BJ (cell line): ENCODE measurements at regions not wholly inside any gene's neighbourhood (a gene's known extent, or its start where the extent isn't known, plus 50 kb on each side); places are given as distances from the start of the nearest gene placed in this dataset.
"Not testable (repeated sequence)": the region's sequence is repeated elsewhere in the genome, so short reads cannot be mapped to it uniquely, and the experiment has no call there.

Experiments used
- CTCF ChIA-PET: fragments of 350-600 bp; formaldehyde crosslinking; extraction: SDS; loops from one replicate; lab custom pipeline; 2021; ENCODE audit warnings: antibody characterized with exemption, inconsistent platforms; lab: Yijun Ruan, JAX
- POLR2A ChIA-PET: fragments of 300-600 bp; sonication (Branson Sonifier 250); formaldehyde crosslinking; extraction: SDS; loops from one replicate; lab custom pipeline; 2021; ENCODE audit warnings: antibody characterized with exemption; lab: Charles Lee
- DNase-seq: peaks from one replicate; pipeline ENCODE4 v3.0.0-alpha.2; 2011; ENCODE audit warnings: low read depth
- H3K27me3 ChIP-seq: 2 replicates; pipeline ENCODE4 v1.6.0; 2011; ENCODE audit warnings: low read length; ENCODE audit not compliant: control insufficient read depth, insufficient read depth
- H3K36me3 ChIP-seq: 2 replicates; pipeline ENCODE4 v1.5.1; 2011; ENCODE audit warnings: low read length; ENCODE audit not compliant: control insufficient read depth, insufficient read depth
- H3K4me3 ChIP-seq: 2 replicates; pipeline ENCODE4 v1.5.1; 2011; ENCODE audit warnings: low read depth, mild to moderate bottlenecking, control low read depth, low read length
- TF ChIP-seq, protein P1 (sequence below): IDR thresholded peaks from 2 replicates; pipeline ENCODE4 v1.5.1; 2011; ENCODE audit warnings: low read depth, mild to moderate bottlenecking, control low read depth, inconsistent platforms, low read length, moderate library complexity; ENCODE audit not compliant: insufficient read depth

DNA sequence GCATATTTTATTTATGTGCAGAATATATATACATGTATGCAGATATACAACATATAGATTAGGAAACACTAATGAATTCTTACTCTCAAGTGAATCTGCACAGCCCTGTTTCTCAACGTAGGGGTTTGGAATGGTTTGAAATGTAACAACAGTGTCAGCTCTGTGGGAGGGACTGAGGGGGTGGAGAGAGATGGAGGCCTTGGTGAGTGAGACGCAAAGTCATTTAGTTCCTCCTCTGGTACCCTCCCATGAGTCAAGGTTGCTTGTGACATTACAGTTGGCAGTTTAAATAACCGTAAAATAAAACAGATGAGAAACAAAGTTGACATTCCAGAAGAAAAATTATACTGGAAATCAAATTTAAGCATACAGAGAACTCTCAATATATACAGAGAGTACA, 313.0 kb upstream of the PRKD1 start:
- DNase-seq = no peak
- TF ChIP-seq, protein P1, sequence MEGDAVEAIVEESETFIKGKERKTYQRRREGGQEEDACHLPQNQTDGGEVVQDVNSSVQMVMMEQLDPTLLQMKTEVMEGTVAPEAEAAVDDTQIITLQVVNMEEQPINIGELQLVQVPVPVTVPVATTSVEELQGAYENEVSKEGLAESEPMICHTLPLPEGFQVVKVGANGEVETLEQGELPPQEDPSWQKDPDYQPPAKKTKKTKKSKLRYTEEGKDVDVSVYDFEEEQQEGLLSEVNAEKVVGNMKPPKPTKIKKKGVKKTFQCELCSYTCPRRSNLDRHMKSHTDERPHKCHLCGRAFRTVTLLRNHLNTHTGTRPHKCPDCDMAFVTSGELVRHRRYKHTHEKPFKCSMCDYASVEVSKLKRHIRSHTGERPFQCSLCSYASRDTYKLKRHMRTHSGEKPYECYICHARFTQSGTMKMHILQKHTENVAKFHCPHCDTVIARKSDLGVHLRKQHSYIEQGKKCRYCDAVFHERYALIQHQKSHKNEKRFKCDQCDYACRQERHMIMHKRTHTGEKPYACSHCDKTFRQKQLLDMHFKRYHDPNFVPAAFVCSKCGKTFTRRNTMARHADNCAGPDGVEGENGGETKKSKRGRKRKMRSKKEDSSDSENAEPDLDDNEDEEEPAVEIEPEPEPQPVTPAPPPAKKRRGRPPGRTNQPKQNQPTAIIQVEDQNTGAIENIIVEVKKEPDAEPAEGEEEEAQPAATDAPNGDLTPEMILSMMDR = no peak
- ChIA-PET CTCF (interaction anchor here (0.6 to 0.7 kb wide), 2 partner anchors 30 to 606 kb away, joined by 3 read pairs; no protein-coding TSS in a partner anchor), POLR2A (no interaction called here)
- Histone ChIP-seq H3K27me3 (no peaks in the 10 kb centered on the region), H3K4me3 (no peak overlapping the region), H3K36me3 (no peaks in the 10 kb centered on the region)

DNA sequence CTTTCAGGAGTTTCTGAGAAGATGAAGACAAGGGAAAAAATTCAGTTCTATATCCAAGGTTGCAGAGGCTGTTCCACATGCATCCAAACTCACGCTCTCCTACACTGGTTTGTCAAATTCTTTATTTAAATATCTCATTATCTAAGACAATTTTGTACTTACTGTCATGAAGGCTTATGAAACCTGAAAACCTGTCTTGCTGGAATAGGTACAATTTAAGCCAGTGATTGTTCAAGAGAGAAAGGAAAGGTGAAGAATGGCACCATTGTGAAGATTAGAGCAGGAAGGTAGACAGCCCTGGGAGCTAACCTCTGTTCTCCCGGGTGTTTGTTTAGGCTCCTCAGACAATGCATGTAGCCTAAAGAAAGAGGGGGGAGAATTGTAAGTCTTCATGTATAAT, 315.1 kb upstream of the PRKD1 start:
- no peaks in the 10 kb centered on the region for H3K36me3 ChIP-seq
- CTCF ChIA-PET = interaction anchor here (0.6 to 1.9 kb wide), 4 partner anchors 8 to 667 kb away, joined by 4 to 7 read pairs (median 4); no protein-coding TSS in a partner anchor
- H3K4me3 ChIP-seq = no peak overlapping the region
- POLR2A ChIA-PET = no interaction called here
- DNase-seq = no peak
- no peaks in the 10 kb centered on the region for H3K27me3 ChIP-seq
- TF ChIP-seq, protein P1 = no peak

DNA sequence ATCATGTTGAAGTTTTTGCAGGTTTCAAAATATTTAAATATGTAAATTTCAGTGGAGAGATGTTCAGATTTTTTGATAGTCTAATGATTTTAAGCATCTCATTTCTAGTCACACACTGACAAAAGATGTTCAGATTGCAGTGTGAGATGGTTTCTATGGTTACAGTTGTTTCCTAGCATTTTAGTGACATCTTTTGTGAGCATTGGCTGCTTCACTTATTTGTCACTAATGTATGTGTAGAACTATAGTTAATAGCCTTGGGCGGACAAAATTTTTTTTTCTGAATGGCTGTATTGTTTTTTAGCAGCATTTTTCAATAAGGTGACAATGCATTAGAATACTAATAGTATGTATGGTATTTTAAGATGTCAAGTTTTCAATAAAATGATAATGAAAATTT, 315.6 kb upstream of the PRKD1 start:
- TF ChIP-seq, protein P1 = no peak
- Histone ChIP-seq H3K36me3 (no peaks in the 10 kb centered on the region), H3K27me3 (no peaks in the 10 kb centered on the region), H3K4me3 (no peak overlapping the region)
- CTCF ChIA-PET = interaction anchor here (0.6 to 1.9 kb wide), 4 partner anchors 8 to 667 kb away, joined by 4 to 7 read pairs (median 4); no protein-coding TSS in a partner anchor
- POLR2A ChIA-PET = no interaction called here
- DNase-seq = no peak

DNA sequence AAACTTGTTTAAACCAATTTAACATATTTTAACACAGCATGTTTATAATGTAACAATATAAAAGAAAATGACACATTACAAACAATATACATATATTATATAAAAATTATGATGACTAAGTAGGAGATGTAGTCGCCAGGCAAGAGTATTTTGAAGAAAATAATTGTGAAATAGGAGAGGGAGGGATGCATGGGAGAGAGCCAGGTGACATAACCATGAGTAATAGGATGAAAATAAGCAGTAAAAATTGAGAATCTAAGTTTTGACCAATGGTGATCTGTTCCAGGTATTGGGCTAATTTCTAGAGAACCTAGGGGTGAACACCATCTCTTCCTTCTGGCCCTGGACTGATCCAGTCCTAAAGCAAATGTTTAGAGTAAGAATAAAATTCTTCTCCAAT, 315.2 kb upstream of the G2E3 start:
- no peaks in the 10 kb centered on the region for H3K27me3 ChIP-seq
- POLR2A ChIA-PET = no interaction called here
- DNase-seq = peak; percentile 36
- TF ChIP-seq, protein P1 = no peak
- CTCF ChIA-PET = interaction anchor here (1.6 to 1.9 kb wide), 2 partner anchors 9 to 29 kb away, joined by 4 to 7 read pairs; no protein-coding TSS in a partner anchor
- H3K4me3 ChIP-seq = no peak overlapping the region
- H3K36me3 ChIP-seq = no peaks in the 10 kb centered on the region

DNA sequence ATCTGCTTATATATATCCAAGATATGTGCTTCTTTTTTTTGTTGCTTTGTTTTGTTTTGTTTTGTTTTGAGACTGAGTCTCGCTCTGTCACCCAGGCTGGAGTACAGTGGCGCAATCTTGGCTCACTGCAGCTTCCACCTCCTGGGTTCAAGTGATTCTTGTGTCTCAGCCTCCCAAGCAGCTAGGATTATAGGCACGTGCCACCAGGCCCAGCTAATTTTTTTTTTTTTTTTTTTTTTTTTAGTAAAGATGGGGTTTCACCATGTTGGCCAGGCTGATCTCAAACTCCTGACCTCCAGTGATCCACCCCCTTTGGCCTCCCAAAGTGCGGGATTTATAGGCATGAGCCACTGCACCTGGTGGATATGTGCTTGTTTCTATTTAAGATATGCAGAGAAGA, 314.6 kb upstream of the G2E3 start:
- H3K36me3 ChIP-seq, H3K4me3 ChIP-seq, DNase-seq, POLR2A ChIA-PET, H3K27me3 ChIP-seq: not testable (repeated sequence)
- CTCF ChIA-PET = interaction anchor here (0.7 kb wide), 1 partner anchor 891 kb away, joined by 3 read pairs; no protein-coding TSS in a partner anchor

DNA sequence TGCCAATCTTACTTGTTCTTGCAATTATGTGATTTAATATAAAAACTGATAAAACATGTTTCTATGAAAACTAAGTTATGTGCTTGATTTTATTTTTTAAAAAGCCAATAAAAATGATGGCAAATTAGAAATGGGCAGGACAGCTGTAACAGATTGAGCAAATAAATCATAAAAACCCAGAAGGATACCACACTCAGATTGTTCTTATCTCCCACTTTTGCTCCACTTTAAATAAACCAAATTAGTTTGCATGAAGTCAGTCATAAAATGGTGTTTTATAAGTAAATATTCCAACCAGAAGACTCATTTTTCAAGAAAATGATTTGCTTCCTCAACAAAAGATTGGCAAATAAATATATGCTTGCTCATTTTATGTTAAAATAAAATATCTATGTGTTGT, 307.9 kb upstream of the G2E3 start:
- no peak for DNase-seq
- CTCF ChIA-PET = interaction anchor here (1.3 to 3.5 kb wide), 3 partner anchors 15 to 32 kb away, joined by 5 to 16 read pairs (median 7); no protein-coding TSS in a partner anchor

More for the DNA sequence above, 307.9 kb upstream of the G2E3 start:
- TF ChIP-seq, protein P1 = no peak
- Histone ChIP-seq H3K36me3 (no peaks in the 10 kb centered on the region), H3K4me3 (no peak overlapping the region), H3K27me3 (no peaks in the 10 kb centered on the region)
- POLR2A ChIA-PET = no interaction called here
